ENCODE measurements at regions not wholly inside any gene's neighbourhood (a gene's known extent, or its start where the extent isn't known, plus 50 kb on each side); places are given as distances from the start of the nearest gene placed in this dataset.

DNA sequence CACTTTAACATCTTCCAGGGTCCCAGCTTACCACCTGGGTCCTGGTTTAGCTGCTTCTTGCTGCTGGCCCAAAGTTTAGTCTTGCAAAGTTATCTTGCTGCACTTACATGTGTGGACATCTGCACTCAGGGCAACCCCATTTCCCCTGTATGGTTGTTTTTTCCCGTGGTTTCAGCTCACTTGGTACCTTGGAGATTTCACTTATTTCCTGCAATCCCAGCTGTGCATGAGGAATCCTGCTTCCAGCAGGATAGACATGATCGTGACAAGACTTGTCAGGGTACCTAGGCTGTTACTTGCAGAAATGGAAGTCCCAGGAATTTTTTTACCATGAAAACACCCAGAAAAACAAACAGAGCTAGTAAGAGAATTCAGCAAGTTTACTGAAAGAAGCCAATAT is 95.9 kb upstream of the LEP start:
- no peak overlapping the region for H2AFZ ChIP-seq (ENCODE audit: control insufficient read depth, low read depth, low read length)
- peaks cover 0 to 3% of the 10 kb centered on the region in 2 experiments; a peak in 2 of 4 replicates for H3K27me3 ChIP-seq (replicated peaks in 1 of 2; ENCODE audit: control insufficient read depth in 2 of 2, insufficient read depth in 2 of 2, low read length in 1 of 2)
- H3K4me3 ChIP-seq, result no peak overlapping the region
- no peak overlapping the region for H3K9ac ChIP-seq (ENCODE audit: control insufficient read depth, insufficient read depth, low read length)
- in situ Hi-C loops (cut with MboI), result no loop called here
- H3K27ac ChIP-seq (ENCODE audit: control insufficient read depth, insufficient read depth), result no peak overlapping the region
- POLR2A ChIA-PET, result no interaction called here
- DNase-seq (ENCODE audit: low read depth, low spot score), result no peak
- H3K36me3 ChIP-seq (ENCODE audit: control insufficient read depth in 2 of 2, insufficient read depth in 2 of 2, low read length in 1 of 2), result no peaks in the 10 kb centered on the region
- no peaks in the 10 kb centered on the region for H3K79me2 ChIP-seq (ENCODE audit: control insufficient read depth, insufficient read depth, low read length)
- RAD21 ChIA-PET (ENCODE audit: unreplicated experiment), result no interaction called here
- no peaks in the 10 kb centered on the region for H4K20me1 ChIP-seq (ENCODE audit: control insufficient read depth, insufficient read depth)
- no peak overlapping the region for H3K4me2 ChIP-seq (ENCODE audit: control insufficient read depth, insufficient read depth)
- no peaks in the 10 kb centered on the region for H3K9me3 ChIP-seq (replicated peaks; ENCODE audit: control insufficient read depth, insufficient read depth, low read length)
- no peak for FAIRE-seq
- no TSS peak for BruUV-seq (replicated peaks)
- H3K4me1 ChIP-seq (ENCODE audit: control insufficient read depth, insufficient read depth, low read length), result no peaks in the 10 kb centered on the region
- no peak for ATAC-seq
- intact Hi-C loops (cut with micrococcal nuclease; ENCODE audit: unreplicated experiment), result no loop called here
- 0% methylated on average over 2 of the region's 2 CpGs for WGBS (ENCODE audit: insufficient coverage, insufficient replicate concordance, low lambda C conversion rate, missing lambda C conversion rate)
- CTCF ChIA-PET, result interaction anchor here (1.1 to 1.4 kb wide), 2 partner anchors 10 to 282 kb away, joined by 3 to 8 read pairs; no protein-coding TSS in a partner anchor
- SMC1A ChIA-PET (ENCODE audit: uncharacterized antibody, unreplicated experiment), result interaction anchor here (1.2 kb wide), 1 partner anchor 64 kb away, joined by 3 read pairs; no protein-coding TSS in a partner anchor
- TF ChIP-seq, protein P1, sequence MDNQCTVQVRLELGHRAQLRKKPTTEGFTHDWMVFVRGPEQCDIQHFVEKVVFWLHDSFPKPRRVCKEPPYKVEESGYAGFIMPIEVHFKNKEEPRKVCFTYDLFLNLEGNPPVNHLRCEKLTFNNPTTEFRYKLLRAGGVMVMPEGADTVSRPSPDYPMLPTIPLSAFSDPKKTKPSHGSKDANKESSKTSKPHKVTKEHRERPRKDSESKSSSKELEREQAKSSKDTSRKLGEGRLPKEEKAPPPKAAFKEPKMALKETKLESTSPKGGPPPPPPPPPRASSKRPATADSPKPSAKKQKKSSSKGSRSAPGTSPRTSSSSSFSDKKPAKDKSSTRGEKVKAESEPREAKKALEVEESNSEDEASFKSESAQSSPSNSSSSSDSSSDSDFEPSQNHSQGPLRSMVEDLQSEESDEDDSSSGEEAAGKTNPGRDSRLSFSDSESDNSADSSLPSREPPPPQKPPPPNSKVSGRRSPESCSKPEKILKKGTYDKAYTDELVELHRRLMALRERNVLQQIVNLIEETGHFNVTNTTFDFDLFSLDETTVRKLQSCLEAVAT (IDR thresholded peaks at IDR 0.05), result no peak
- TF ChIP-seq RBBP5 (conservative IDR thresholded peaks at IDR 0.05) (no peak), JUNB (IDR thresholded peaks at IDR 0.05) (no peak), NFIC (IDR thresholded peaks at IDR 0.05; ENCODE audit: low read depth, low read length) (no peak), PAX8 (IDR thresholded peaks at IDR 0.05) (no peak), CBX5 (IDR thresholded peaks at IDR 0.05; ENCODE audit: low read depth) (no peak), BHLHE40 (IDR thresholded peaks at IDR 0.05; ENCODE audit: borderline replicate concordance in 1 of 2, low read depth in 2 of 2, low read length in 1 of 2) (no peak), FOXK2 (IDR thresholded peaks at IDR 0.05) (no peak), PML (IDR thresholded peaks at IDR 0.05; ENCODE audit: low read length) (no peak), TCF12 (IDR thresholded peaks at IDR 0.05; ENCODE audit: low read depth, low read length) (no peak)
- TF ChIP-seq, protein P2, sequence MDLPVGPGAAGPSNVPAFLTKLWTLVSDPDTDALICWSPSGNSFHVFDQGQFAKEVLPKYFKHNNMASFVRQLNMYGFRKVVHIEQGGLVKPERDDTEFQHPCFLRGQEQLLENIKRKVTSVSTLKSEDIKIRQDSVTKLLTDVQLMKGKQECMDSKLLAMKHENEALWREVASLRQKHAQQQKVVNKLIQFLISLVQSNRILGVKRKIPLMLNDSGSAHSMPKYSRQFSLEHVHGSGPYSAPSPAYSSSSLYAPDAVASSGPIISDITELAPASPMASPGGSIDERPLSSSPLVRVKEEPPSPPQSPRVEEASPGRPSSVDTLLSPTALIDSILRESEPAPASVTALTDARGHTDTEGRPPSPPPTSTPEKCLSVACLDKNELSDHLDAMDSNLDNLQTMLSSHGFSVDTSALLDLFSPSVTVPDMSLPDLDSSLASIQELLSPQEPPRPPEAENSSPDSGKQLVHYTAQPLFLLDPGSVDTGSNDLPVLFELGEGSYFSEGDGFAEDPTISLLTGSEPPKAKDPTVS (IDR thresholded peaks at IDR 0.05; ENCODE audit: low read depth, low read length), result no peak
- TF ChIP-seq, protein P3, sequence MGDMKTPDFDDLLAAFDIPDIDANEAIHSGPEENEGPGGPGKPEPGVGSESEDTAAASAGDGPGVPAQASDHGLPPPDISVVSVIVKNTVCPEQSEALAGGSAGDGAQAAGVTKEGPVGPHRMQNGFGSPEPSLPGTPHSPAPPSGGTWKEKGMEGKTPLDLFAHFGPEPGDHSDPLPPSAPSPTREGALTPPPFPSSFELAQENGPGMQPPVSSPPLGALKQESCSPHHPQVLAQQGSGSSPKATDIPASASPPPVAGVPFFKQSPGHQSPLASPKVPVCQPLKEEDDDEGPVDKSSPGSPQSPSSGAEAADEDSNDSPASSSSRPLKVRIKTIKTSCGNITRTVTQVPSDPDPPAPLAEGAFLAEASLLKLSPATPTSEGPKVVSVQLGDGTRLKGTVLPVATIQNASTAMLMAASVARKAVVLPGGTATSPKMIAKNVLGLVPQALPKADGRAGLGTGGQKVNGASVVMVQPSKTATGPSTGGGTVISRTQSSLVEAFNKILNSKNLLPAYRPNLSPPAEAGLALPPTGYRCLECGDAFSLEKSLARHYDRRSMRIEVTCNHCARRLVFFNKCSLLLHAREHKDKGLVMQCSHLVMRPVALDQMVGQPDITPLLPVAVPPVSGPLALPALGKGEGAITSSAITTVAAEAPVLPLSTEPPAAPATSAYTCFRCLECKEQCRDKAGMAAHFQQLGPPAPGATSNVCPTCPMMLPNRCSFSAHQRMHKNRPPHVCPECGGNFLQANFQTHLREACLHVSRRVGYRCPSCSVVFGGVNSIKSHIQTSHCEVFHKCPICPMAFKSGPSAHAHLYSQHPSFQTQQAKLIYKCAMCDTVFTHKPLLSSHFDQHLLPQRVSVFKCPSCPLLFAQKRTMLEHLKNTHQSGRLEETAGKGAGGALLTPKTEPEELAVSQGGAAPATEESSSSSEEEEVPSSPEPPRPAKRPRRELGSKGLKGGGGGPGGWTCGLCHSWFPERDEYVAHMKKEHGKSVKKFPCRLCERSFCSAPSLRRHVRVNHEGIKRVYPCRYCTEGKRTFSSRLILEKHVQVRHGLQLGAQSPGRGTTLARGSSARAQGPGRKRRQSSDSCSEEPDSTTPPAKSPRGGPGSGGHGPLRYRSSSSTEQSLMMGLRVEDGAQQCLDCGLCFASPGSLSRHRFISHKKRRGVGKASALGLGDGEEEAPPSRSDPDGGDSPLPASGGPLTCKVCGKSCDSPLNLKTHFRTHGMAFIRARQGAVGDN (IDR thresholded peaks at IDR 0.05), result no peak
- TF ChIP-seq, protein P4, sequence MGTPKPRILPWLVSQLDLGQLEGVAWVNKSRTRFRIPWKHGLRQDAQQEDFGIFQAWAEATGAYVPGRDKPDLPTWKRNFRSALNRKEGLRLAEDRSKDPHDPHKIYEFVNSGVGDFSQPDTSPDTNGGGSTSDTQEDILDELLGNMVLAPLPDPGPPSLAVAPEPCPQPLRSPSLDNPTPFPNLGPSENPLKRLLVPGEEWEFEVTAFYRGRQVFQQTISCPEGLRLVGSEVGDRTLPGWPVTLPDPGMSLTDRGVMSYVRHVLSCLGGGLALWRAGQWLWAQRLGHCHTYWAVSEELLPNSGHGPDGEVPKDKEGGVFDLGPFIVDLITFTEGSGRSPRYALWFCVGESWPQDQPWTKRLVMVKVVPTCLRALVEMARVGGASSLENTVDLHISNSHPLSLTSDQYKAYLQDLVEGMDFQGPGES (IDR thresholded peaks at IDR 0.05), result no peak
- TF ChIP-seq, protein P5, sequence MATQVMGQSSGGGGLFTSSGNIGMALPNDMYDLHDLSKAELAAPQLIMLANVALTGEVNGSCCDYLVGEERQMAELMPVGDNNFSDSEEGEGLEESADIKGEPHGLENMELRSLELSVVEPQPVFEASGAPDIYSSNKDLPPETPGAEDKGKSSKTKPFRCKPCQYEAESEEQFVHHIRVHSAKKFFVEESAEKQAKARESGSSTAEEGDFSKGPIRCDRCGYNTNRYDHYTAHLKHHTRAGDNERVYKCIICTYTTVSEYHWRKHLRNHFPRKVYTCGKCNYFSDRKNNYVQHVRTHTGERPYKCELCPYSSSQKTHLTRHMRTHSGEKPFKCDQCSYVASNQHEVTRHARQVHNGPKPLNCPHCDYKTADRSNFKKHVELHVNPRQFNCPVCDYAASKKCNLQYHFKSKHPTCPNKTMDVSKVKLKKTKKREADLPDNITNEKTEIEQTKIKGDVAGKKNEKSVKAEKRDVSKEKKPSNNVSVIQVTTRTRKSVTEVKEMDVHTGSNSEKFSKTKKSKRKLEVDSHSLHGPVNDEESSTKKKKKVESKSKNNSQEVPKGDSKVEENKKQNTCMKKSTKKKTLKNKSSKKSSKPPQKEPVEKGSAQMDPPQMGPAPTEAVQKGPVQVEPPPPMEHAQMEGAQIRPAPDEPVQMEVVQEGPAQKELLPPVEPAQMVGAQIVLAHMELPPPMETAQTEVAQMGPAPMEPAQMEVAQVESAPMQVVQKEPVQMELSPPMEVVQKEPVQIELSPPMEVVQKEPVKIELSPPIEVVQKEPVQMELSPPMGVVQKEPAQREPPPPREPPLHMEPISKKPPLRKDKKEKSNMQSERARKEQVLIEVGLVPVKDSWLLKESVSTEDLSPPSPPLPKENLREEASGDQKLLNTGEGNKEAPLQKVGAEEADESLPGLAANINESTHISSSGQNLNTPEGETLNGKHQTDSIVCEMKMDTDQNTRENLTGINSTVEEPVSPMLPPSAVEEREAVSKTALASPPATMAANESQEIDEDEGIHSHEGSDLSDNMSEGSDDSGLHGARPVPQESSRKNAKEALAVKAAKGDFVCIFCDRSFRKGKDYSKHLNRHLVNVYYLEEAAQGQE (IDR thresholded peaks at IDR 0.05; ENCODE audit: low read depth, low read length), result no peak
